HG03520 (cell line): ENCODE measurements at regions not wholly inside any gene's neighbourhood (a gene's known extent, or its start where the extent isn't known, plus 50 kb on each side); places are given as distances from the start of the nearest gene placed in this dataset.

Experiments
- ATAC-seq: cut with Tn5 transposase; IDR thresholded peaks from one replicate; pipeline ENCODE4 v1.9.1; 2021; ENCODE audit warnings: mild to moderate bottlenecking, moderate library complexity; ENCODE audit not compliant: unreplicated experiment

DNA sequence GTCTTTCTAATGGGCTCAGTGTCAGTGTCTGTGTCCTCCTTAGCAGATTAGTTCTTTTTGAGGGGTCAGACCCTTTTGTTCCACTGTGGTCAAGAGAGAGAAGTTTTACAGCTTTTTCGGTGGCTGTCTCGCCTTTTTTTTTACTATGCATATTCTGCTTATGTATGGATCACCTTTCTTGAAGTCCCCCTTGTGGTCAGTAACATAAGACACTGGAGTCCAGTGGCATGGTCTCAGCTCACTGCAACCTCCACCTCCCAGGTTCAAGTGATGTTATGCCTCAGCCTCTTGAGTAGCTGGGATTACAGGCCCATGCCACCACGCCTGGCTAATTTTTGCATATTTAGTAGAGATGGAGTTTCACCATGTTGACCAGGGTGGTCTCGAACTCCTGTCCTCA is 54.0 kb upstream of the PGRMC2 start:
- no peak for ATAC-seq

DNA sequence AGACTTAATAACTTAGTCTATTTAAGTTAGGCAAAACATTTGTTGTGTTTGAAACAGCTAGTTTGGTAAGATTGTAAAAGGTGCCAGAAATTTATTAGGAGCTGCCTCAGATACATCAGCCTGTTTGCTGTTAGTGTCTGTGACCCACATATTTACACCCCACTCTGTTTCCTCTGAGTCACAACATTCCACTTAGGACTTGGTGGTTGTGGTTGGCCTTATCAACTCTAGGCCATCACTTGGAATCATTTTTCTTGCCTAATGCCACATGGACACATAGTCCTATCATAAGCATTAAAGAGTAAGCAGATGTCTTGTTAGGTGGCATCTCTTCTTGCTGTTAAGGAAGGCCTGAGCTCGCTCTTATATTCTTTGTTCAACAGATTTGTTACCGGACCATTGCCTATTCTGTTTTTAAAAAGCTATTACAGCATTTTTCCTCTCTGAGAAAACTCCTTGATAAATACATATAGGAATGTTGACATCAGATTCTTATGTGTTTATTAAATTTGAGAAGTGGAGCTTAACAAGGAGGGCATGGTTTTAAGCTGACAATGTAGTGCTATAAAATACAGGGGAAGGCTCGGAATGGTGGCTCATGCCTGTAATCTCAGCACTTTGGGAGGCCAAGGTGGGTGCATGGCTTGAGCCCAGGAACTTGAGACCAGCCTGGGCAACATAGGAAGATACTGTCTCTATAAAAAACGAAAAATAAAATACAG is 51.2 kb upstream of the PGRMC2 start:
- ATAC-seq, result no peak

DNA sequence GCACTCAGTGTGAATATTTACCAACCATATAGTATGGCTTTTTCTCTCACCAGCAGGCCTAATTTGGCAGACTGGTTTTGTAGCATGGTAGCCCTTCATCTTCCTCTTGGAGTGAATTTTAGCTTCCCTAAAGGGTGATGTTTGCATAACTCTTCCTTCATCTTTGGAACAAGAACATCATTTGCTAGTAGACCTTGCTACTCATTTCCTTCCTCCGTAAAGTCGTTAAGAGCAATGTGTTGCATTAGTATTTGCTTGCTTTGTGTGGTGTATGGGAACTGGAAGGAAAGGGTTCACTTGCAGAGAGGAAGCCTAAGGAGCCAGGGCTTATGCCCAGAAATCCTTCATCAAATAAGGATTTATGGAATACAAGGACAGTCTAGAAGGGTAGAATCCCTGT is 50.2 kb upstream of the PGRMC2 start:
- no peak for ATAC-seq
